ENCODE measurements at regions not wholly inside any gene's neighbourhood (a gene's known extent, or its start where the extent isn't known, plus 50 kb on each side); places are given as distances from the start of the nearest gene placed in this dataset.

DNA sequence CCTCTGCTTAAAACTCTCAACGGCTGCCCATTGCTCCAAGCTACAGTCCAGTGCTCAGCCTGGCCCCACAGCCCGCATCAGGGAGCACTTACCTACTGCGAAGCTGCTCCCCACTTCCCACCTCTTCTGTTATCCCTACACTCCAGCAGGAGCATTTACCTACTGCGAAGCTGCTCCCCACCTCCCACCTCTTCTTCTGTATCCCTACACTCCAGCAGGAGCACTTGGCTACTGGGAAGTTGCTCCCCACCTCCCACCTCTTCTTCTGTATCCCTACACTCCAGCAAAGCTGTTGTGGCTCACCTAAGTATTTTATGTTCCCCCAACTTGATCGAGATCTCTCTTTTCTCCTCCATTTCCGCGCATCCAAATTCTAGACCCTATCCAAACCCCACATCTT lies 563.3 kb upstream of the ZFP42 start:
- Histone ChIP-seq H3K36me3 (ENCODE audit: insufficient read depth, low read length) (no peaks in the 10 kb centered on the region), H2AFZ (ENCODE audit: low read length) (no peak overlapping the region), H3K9me3 (ENCODE audit: low read depth, low read length) (no peaks in the 10 kb centered on the region), H4K20me1 (ENCODE audit: insufficient read depth, low read length) (no peaks in the 10 kb centered on the region), H3K79me2 (ENCODE audit: insufficient read depth, low read length) (no peaks in the 10 kb centered on the region), H3K4me3 (ENCODE audit: insufficient read depth, low read length) (no peak overlapping the region), H3K27me3 (ENCODE audit: insufficient read depth, low read length) (no peaks in the 10 kb centered on the region), H3K4me1 (ENCODE audit: insufficient read depth, low read length) (no peaks in the 10 kb centered on the region), H3K4me2 (ENCODE audit: insufficient read depth, low read length) (no peak overlapping the region), H3K27ac (ENCODE audit: low read depth, low read length) (no peak overlapping the region)
- TF ChIP-seq, protein P1, sequence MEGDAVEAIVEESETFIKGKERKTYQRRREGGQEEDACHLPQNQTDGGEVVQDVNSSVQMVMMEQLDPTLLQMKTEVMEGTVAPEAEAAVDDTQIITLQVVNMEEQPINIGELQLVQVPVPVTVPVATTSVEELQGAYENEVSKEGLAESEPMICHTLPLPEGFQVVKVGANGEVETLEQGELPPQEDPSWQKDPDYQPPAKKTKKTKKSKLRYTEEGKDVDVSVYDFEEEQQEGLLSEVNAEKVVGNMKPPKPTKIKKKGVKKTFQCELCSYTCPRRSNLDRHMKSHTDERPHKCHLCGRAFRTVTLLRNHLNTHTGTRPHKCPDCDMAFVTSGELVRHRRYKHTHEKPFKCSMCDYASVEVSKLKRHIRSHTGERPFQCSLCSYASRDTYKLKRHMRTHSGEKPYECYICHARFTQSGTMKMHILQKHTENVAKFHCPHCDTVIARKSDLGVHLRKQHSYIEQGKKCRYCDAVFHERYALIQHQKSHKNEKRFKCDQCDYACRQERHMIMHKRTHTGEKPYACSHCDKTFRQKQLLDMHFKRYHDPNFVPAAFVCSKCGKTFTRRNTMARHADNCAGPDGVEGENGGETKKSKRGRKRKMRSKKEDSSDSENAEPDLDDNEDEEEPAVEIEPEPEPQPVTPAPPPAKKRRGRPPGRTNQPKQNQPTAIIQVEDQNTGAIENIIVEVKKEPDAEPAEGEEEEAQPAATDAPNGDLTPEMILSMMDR (IDR thresholded peaks at IDR 0.05; ENCODE audit: extremely low read depth, low read depth, low read length): no peak
- DNase-seq (ENCODE audit: insufficient read length, low spot score, missing footprints): no peak

DNA sequence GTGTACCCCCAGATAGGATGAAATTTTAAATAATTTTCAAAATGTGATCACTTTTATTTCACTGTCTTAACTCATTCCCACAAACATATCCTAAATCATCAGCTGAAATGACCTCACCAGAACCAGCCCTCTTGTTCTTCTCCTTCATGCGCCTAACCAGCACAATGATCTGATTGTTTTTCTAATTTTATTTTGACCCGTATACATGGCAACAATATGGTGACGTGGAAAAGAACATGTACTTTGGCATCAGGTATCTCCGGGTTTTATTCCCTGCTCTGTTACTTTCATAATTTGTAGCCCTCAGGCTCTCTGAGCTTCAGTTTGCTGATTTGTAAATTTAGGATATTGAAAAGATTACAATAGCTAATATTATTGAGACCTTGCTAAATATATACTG lies 562.4 kb upstream of the ZFP42 start:
- Histone ChIP-seq H3K27me3 (ENCODE audit: insufficient read depth, low read length) (no peaks in the 10 kb centered on the region), H2AFZ (ENCODE audit: low read length) (no peak overlapping the region), H3K79me2 (ENCODE audit: insufficient read depth, low read length) (no peaks in the 10 kb centered on the region), H3K9me3 (ENCODE audit: low read depth, low read length) (no peaks in the 10 kb centered on the region), H3K27ac (ENCODE audit: low read depth, low read length) (no peak overlapping the region), H4K20me1 (ENCODE audit: insufficient read depth, low read length) (no peaks in the 10 kb centered on the region), H3K4me2 (ENCODE audit: insufficient read depth, low read length) (no peak overlapping the region), H3K4me1 (ENCODE audit: insufficient read depth, low read length) (no peaks in the 10 kb centered on the region), H3K36me3 (ENCODE audit: insufficient read depth, low read length) (no peaks in the 10 kb centered on the region), H3K4me3 (ENCODE audit: insufficient read depth, low read length) (no peak overlapping the region)
- TF ChIP-seq, protein P1 (IDR thresholded peaks at IDR 0.05; ENCODE audit: extremely low read depth, low read depth, low read length): no peak
- no peak for DNase-seq (ENCODE audit: insufficient read length, low spot score, missing footprints)

DNA sequence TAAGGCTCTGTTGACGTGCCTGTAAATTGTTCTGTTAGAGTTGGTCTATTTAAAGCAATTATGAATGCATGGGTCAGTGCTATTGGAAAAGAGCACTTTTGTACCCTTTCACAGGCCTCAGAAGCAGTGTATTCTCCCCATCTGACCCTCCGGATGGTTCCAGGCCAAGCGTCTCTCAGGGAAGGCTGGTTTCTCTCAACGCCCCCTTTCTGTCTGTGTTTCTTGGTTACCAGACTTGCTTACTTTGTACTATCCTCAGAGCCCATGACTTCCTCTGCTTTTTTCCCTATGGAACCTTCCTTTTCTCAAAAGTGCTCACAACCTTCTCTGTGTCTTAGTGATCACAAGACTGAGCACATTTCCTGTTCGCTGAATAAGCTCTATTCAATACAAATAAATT lies 559.3 kb upstream of the ZFP42 start:
- H3K79me2 ChIP-seq (ENCODE audit: insufficient read depth, low read length): no peaks in the 10 kb centered on the region
- DNase-seq (ENCODE audit: insufficient read length, low spot score, missing footprints): no peak
- H3K4me1 ChIP-seq (ENCODE audit: insufficient read depth, low read length): no peaks in the 10 kb centered on the region
- H2AFZ ChIP-seq (ENCODE audit: low read length): no peak overlapping the region
- H3K9me3 ChIP-seq (ENCODE audit: low read depth, low read length): no peaks in the 10 kb centered on the region
- H3K4me2 ChIP-seq (ENCODE audit: insufficient read depth, low read length): no peak overlapping the region
- H3K4me3 ChIP-seq (ENCODE audit: insufficient read depth, low read length): no peak overlapping the region
- TF ChIP-seq, protein P1 (IDR thresholded peaks at IDR 0.05; ENCODE audit: extremely low read depth, low read depth, low read length): no peak
- no peaks in the 10 kb centered on the region for H3K27me3 ChIP-seq (ENCODE audit: insufficient read depth, low read length)
- H3K27ac ChIP-seq (ENCODE audit: low read depth, low read length): no peak overlapping the region
- no peaks in the 10 kb centered on the region for H4K20me1 ChIP-seq (ENCODE audit: insufficient read depth, low read length)
- H3K36me3 ChIP-seq (ENCODE audit: insufficient read depth, low read length): no peaks in the 10 kb centered on the region

DNA sequence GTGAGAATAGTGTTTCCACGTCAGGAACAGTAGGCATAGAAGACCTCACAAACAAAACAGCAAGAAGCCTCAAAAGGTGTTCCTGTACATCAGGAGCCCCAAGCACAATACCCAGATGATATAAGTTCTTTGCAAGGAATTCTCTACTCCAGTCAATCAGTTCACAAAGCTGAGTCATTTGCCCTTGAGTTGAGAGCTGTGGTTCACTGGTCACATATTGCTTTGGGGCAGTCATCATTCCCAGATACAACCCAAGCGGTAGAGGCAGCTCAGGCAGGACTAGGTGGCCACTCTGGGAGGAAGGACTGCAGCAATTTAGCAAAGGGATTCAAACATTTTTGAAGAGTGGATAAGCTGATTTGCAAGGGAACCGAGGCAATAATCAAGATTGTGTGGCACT lies 551.5 kb upstream of the ZFP42 start:
- no peak for DNase-seq (ENCODE audit: insufficient read length, low spot score, missing footprints)
- Histone ChIP-seq H3K36me3 (ENCODE audit: insufficient read depth, low read length) (no peaks in the 10 kb centered on the region), H3K27me3 (ENCODE audit: insufficient read depth, low read length) (no peaks in the 10 kb centered on the region), H4K20me1 (ENCODE audit: insufficient read depth, low read length) (no peaks in the 10 kb centered on the region), H3K9me3 (ENCODE audit: low read depth, low read length) (no peaks in the 10 kb centered on the region), H3K79me2 (ENCODE audit: insufficient read depth, low read length) (no peaks in the 10 kb centered on the region), H3K4me1 (ENCODE audit: insufficient read depth, low read length) (no peaks in the 10 kb centered on the region), H3K4me3 (ENCODE audit: insufficient read depth, low read length) (no peak overlapping the region), H2AFZ (ENCODE audit: low read length) (no peak overlapping the region), H3K4me2 (ENCODE audit: insufficient read depth, low read length) (no peak overlapping the region), H3K27ac (ENCODE audit: low read depth, low read length) (no peak overlapping the region)
- TF ChIP-seq, protein P1 (IDR thresholded peaks at IDR 0.05; ENCODE audit: extremely low read depth, low read depth, low read length): no peak
